Gastroesophageal sphincter (tissue), 3 donors: ENCODE measurements at regions not wholly inside any gene's neighbourhood (a gene's known extent, or its start where the extent isn't known, plus 50 kb on each side); places are given as distances from the start of the nearest gene placed in this dataset.

Experiments used
- CTCF ChIP-seq, 4 experiments: fragments of 200-600 bp in 2 of 4; fragments of 450-650 bp in 2 of 4; sonication (generic) in 1 of 4; IDR thresholded peaks; one replicate each; pipeline ENCODE4 v1.5.1; 2017 to 2019; ENCODE audit warnings: antibody characterized with exemption in 4 of 4, mild to moderate bottlenecking in 2 of 4, moderate library complexity in 2 of 4
- EP300 ChIP-seq: sonication (generic); formaldehyde crosslinking; IDR thresholded peaks from one replicate; pipeline ENCODE4 v1.6.1; 2017; ENCODE audit warnings: antibody characterized with exemption, mild to moderate bottlenecking
- POLR2A ChIP-seq, 2 donors: fragments of 450-650 bp; IDR thresholded peaks; one replicate each; pipeline ENCODE4 v1.6.1; 2017; ENCODE audit warnings: antibody characterized with exemption in 2 of 2, mild to moderate bottlenecking in 2 of 2, moderate library complexity in 1 of 2
- POLR2AphosphoS5 ChIP-seq: sonication (generic); formaldehyde crosslinking; IDR thresholded peaks from one replicate; pipeline ENCODE4 v1.6.1; 2017; ENCODE audit warnings: antibody characterized with exemption

- TF ChIP-seq CTCF (IDR thresholded peaks at IDR 0.05) (no peak), POLR2A (IDR thresholded peaks at IDR 0.05) (no peak), EP300 (no peak), POLR2AphosphoS5 (no peak)
Observed at GRCh38 chr16:52718046-52718445, 171.1 kb upstream of the TOX3 start.
